H1 (cell line): ENCODE measurements at regions not wholly inside any gene's neighbourhood (a gene's known extent, or its start where the extent isn't known, plus 50 kb on each side); places are given as distances from the start of the nearest gene placed in this dataset.

Experiments
- CHD1 ChIP-seq: IDR thresholded peaks from 2 replicates; pipeline ENCODE4 v1.6.1; 2012; ENCODE audit warnings: low read depth, low read length, improper control_type of control experiment
- CHD7 ChIP-seq: fragments of 300-600 bp; sonication (generic); IDR thresholded peaks from 2 replicates; pipeline ENCODE4 v1.7.1; 2012; ENCODE audit warnings: low read length, moderate library complexity, mild to moderate bottlenecking, inconsistent platforms; ENCODE audit not compliant: insufficient replicate concordance
- E2F6 ChIP-seq: IDR thresholded peaks from 2 replicates; pipeline ENCODE4 v1.6.1; 2012; ENCODE audit warnings: inconsistent platforms
- GABPA ChIP-seq: IDR thresholded peaks from 2 replicates; pipeline ENCODE4 v1.6.1; 2011; ENCODE audit warnings: mild to moderate bottlenecking, low read length, moderate library complexity, borderline replicate concordance; ENCODE audit not compliant: insufficient read depth
- JUN ChIP-seq: IDR thresholded peaks from 2 replicates; pipeline ENCODE4 v1.6.1; 2011; ENCODE audit warnings: low read depth, mild to moderate bottlenecking, improper control_type of control experiment, low read length
- MAX ChIP-seq: IDR thresholded peaks from 2 replicates; pipeline ENCODE4 v1.6.1; 2012; ENCODE audit warnings: inconsistent platforms
- RFX5 ChIP-seq: IDR thresholded peaks from 2 replicates; pipeline ENCODE4 v1.6.1; 2011; ENCODE audit warnings: low read depth, low read length, improper control_type of control experiment, borderline replicate concordance

- TF ChIP-seq CHD7 (no peak), MAX (no peak), GABPA (no peak), JUN (no peak), RFX5 (no peak), E2F6 (no peak), CHD1 (no peak)
Observed at GRCh38 chr2:23235736-23236135, 149.2 kb upstream of the KLHL29 start (continued).
